ENCODE measurements at regions not wholly inside any gene's neighbourhood (a gene's known extent, or its start where the extent isn't known, plus 50 kb on each side); places are given as distances from the start of the nearest gene placed in this dataset.
A peak's percentile ranks its signal among the peaks of the same experiment; 100 is the strongest.
"Not testable (repeated sequence)": the region's sequence is repeated elsewhere in the genome, so short reads cannot be mapped to it uniquely, and the experiment has no call there.

GRCh38 chr7:49479936-49480544 lies 293.4 kb upstream of the VWC2 start:
- DNase-seq: no peak

GRCh38 chr7:49481075-49481474 lies 292.4 kb upstream of the VWC2 start:
- no peak for DNase-seq

DNA sequence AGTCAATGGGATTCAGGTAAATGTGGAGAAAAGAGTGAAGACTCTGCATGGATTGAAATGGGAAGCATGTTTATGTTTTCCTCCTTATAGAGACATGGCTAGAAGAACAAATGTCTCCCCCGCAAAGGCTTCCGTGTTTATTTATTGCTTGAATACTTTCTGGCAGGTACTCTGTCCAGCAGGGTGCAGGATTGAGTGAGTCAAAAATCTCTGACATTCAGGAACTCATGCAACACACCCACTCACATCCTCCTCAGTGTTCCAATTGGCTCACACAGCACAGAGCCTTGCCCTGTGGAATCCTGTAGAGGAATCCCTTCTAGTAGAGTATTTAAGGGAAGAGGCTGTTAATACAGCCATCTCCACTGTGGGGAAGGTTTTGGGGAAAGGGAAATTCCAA lies 290.3 kb upstream of the VWC2 start:
- no peak for DNase-seq

DNA sequence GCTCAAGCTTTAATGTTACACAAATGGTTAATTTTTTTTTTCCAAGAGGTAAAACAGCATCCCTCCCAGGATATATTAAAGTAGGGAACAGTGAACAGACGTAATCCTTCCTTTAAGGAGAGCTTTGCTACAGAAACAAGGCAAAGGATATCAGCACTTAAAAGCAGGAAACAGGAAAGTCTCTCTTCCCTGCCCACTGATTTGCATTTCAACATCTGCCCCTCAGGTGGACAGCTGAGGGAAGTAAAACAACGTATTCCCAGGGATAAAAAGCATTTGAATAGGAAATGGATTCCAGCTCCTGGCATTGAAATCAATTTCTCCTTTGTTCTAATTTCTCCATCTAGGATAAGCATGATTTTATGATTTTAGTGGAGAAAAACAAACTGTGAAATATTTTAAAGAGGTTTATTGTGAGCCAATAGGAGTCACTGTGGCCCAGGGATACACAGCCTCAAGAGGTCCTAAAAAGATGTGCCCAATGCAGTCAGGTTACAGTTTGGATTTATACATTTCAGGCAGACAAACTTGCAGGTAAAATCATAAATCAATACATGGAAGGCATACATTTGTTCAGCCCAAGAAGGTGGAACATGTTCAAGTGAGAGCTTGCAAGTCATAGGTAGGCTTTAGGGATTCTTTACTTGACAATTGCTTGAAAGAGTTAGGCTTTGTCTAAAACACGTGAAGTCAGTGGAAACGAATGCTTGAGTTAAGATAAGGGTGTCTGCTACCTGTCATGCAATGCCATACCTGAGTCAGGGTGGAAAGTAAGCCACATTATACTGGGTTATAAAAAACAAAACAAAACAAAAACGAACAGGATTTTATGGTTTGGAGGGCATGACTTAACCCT lies 286.2 kb upstream of the VWC2 start:
- DNase-seq: no peak

DNA sequence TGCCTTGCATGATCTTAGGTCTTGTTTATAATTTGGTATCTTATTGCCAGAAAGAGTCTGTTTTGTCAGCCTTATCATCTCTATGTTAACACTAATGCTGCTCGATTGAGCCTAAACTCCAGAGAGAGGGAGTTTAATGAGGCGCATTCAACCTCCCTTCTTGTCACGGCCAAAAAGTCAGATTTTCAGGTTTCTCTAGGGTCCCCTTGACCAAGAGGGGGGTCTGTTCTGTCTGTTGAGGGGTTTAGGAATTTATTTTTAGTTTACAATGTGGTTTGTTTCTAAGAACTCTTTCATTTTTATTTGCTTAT lies 285.7 kb upstream of the VWC2 start:
- DNase-seq: no peak

- no peak for DNase-seq
These were observed 284.9 kb upstream of the VWC2 start for GRCh38 chr7:49488573-49488972.

GRCh38 chr7:49497471-49497870 lies 276.0 kb upstream of the VWC2 start:
- DNase-seq: no peak

DNA sequence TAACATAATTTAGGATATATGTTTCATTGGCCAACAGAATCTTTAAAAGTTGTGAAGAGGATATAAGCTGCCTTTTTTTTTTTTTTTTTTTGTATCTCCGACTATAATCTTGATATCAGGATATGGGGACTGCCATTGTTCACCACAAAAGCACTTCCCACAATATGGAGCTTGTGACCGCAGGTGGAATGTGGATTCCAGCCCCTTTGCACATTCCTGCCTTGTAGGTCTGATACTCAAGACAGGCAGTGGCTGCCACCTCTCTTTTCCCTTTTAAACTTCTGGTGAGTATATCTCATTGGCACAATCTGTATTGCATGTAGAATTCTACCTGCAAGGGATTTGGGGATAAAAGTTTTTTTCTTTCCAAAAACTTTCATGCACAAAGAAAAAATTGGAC lies 272.7 kb upstream of the VWC2 start:
- no peak for DNase-seq

DNA sequence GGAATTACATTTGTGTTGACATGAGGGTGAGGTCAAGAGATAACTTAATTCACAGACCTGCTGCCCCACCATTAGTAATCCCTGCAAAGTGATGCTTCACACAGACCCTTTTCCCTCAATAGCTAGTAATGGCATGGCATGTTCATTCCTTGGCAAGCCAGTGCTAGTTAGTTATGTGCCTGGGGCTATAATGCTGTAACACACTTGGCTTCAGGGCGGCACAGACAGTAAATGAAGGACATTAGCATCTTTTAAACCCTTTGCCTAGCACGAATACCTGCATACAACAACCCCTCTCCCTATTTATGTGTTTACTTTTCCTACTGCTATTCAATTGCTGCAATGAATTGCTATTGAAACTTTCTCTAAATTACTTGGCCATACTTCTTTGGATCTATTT lies 266.2 kb upstream of the VWC2 start:
- not testable (repeated sequence) for DNase-seq

DNA sequence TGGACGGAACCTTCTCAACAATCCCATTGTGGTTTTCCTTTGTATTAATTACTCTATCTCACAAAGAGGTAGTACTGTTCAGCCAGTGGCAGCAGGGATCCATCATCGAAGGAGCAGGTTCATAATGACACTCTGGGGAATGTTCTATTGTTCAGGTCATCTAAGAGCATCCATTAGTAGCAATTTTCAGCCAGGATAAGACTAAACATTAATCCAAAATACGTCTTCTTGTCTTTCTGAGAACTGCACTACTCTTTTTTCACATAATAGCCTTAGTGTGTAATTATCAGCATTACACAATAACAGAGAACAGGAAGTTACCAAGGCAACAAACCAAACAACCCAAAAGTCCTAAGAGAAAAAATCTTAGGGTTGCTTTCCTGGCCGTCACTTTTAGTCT lies 259.5 kb upstream of the VWC2 start:
- DNase-seq: no peak

- DNase-seq: peak in 2 of 51 donors; percentile 2 to 21
These were observed 252.5 kb upstream of the VWC2 start for GRCh38 chr7:49520951-49521350.

DNA sequence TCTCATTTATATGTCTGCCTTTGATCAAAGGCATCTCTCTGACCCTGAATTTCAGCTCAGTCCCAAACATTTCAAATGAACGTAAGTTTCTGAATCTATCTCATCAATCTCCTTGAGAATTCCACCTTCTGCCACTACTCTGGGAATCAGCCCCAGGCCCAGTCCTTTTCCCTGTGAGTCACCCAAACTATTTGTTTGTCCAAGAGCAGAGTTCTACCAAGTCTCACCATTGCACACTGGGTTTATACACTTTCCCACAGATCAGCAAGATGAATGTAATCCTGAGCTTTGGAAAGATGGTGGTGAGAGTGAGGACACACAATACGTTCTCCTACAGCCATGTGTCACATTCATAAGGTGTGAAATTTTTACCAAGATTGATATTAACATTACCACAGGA lies 251.3 kb upstream of the VWC2 start:
- DNase-seq: no peak

DNA sequence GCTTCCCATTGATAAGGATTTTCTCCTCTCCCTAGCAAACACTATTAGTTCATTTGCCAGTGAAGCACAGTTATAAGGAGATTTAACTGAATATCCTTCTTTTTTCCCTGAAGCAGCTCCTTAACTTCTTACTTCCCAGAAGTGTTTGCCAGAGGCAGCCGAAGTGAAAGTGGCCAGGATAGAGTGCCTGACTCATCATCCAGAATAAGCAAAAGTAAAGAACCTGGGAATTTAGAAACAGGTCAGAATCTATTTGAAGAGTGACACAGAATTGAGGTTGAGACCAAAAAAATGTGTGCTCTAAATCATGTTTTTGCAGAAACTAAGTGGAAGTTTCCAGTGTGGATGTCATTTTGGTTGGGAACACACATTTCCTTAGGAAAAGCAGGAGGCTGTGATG lies 249.6 kb upstream of the VWC2 start:
- no peak for DNase-seq

GRCh38 chr7:49527182-49527581 lies 246.3 kb upstream of the VWC2 start:
- DNase-seq: no peak

DNA sequence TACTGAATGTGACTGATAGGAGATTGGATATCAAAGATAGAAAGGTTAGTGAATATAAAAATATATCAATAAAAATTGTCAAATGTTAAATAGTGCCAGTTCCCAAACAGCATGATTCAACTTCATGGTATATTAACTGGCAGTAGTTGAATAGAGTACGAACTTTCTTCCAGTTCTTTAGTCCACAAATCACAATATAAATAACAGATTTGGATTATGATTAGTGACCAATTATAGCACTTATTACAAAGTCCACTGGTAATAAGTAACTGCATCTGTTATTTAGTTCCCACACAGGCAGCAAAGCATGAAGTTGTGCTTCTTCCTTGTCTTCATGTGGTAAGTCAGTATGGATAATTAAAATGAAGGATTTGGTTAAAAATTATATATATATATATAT lies 243.0 kb upstream of the VWC2 start:
- DNase-seq: no peak

GRCh38 chr7:49563693-49564378 lies 209.6 kb upstream of the VWC2 start:
- no peak for DNase-seq

DNA sequence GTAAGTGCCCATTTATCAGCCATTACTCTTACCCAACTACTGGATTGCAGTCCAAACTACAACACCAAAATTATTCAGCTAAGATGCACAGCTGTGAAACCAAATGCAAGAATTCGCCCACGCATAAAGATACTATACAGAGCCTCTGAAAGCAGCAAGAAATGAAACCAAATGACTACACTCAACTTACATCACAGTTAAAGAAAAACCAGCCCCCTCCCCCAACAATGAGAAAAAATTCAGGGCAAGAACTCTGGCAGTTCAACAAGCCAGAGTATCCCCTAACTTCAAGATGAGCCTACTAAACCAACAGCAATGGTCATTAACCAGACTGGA lies 209.1 kb upstream of the VWC2 start:
- DNase-seq: no peak

GRCh38 chr7:49577576-49577975 lies 195.9 kb upstream of the VWC2 start:
- no peak for DNase-seq

GRCh38 chr7:49579408-49579807 lies 194.0 kb upstream of the VWC2 start:
- DNase-seq: no peak

GRCh38 chr7:49580000-49580399 lies 193.4 kb upstream of the VWC2 start:
- DNase-seq: no peak

- DNase-seq: no peak
These were observed 192.7 kb upstream of the VWC2 start for GRCh38 chr7:49580761-49581160.

- no peak for DNase-seq
These were observed 190.0 kb upstream of the VWC2 start for GRCh38 chr7:49583440-49583839.
